Liver (tissue), 3 donors: ENCODE measurements at regions not wholly inside any gene's neighbourhood (a gene's known extent, or its start where the extent isn't known, plus 50 kb on each side); places are given as distances from the start of the nearest gene placed in this dataset.

Experiments
- HNF4G ChIP-seq: IDR thresholded peaks from 2 replicates; pipeline ENCODE4 v1.6.1; 2016; ENCODE audit warnings: antibody characterized with exemption
- JUND ChIP-seq, 2 donors: IDR thresholded peaks; 2 replicates each; pipeline ENCODE4 v1.6.1; 2016; ENCODE audit warnings: antibody characterized with exemption in 2 of 2
- RAD21 ChIP-seq, 2 donors: IDR thresholded peaks; 2 replicates each; pipeline ENCODE4 v1.6.1; 2016; ENCODE audit warnings: antibody characterized with exemption in 2 of 2, mild to moderate bottlenecking in 2 of 2
- RXRA ChIP-seq, 2 donors: IDR thresholded peaks; 2 replicates each; pipeline ENCODE4 v1.6.1; 2017 to 2018; ENCODE audit warnings: antibody characterized with exemption in 2 of 2, mild to moderate bottlenecking in 1 of 2
- TAF1 ChIP-seq: conservative IDR thresholded peaks from 2 replicates; pipeline ENCODE4 v1.6.1; 2016; ENCODE audit warnings: antibody characterized with exemption, mild to moderate bottlenecking
- YY1 ChIP-seq: IDR thresholded peaks from 2 replicates; pipeline ENCODE4 v1.6.1; 2016; ENCODE audit warnings: antibody characterized with exemption, mild to moderate bottlenecking
- TF ChIP-seq, protein P1 (sequence below): fragments of 150-350 bp; IDR thresholded peaks from 2 replicates; pipeline ENCODE4 v1.5.1; 2017; ENCODE audit warnings: improper control_type of control experiment, low read depth, low read length; ENCODE audit not compliant: missing input control
- TF ChIP-seq, protein P2 (sequence below): IDR thresholded peaks from 2 replicates; pipeline ENCODE4 v1.6.1; 2016; ENCODE audit warnings: antibody characterized with exemption
- TF ChIP-seq, protein P3 (sequence below): IDR thresholded peaks from 2 replicates; pipeline ENCODE4 v1.6.1; 2016; ENCODE audit warnings: antibody characterized with exemption, mild to moderate bottlenecking
- TF ChIP-seq, protein P4 (sequence below): IDR thresholded peaks from 2 replicates; pipeline ENCODE4 v1.6.1; 2016; ENCODE audit warnings: antibody characterized with exemption
- donor health status: healthy.
- donor health status: healthy.

DNA sequence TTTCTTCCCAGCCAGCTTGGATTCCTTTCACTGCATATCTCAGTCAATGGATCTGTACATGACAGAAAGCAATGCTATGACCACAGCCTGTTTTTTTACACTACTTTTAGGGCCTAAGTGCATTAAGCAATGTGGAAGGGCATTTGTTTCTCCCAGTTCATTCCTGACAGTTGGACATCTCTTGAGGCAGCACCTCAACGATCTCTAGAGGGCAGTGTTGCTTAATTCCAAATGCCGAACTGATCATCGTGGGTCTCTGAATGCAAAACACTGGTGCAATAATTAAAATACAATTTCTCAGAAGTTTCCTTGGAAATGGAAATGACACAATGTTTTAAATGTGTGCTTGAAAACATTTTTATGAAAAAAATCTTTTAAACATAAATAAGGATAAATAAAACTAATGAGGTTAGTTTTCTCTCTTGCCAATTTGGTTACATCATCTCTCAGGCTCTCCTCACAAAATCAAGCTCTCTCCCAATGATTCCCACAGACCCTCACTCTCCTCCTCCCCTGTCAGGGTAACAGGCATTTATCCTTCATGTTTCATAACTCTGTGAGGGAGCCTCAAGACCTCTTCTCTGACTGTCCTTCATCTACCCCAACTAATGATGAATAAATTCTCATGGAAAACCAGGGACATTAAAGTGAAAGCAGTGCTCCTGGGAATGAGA, 192.4 kb upstream of the SLC16A7 start:
- TF ChIP-seq, protein P1, sequence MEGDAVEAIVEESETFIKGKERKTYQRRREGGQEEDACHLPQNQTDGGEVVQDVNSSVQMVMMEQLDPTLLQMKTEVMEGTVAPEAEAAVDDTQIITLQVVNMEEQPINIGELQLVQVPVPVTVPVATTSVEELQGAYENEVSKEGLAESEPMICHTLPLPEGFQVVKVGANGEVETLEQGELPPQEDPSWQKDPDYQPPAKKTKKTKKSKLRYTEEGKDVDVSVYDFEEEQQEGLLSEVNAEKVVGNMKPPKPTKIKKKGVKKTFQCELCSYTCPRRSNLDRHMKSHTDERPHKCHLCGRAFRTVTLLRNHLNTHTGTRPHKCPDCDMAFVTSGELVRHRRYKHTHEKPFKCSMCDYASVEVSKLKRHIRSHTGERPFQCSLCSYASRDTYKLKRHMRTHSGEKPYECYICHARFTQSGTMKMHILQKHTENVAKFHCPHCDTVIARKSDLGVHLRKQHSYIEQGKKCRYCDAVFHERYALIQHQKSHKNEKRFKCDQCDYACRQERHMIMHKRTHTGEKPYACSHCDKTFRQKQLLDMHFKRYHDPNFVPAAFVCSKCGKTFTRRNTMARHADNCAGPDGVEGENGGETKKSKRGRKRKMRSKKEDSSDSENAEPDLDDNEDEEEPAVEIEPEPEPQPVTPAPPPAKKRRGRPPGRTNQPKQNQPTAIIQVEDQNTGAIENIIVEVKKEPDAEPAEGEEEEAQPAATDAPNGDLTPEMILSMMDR: peak; percentile 69
- TF ChIP-seq, protein P2, sequence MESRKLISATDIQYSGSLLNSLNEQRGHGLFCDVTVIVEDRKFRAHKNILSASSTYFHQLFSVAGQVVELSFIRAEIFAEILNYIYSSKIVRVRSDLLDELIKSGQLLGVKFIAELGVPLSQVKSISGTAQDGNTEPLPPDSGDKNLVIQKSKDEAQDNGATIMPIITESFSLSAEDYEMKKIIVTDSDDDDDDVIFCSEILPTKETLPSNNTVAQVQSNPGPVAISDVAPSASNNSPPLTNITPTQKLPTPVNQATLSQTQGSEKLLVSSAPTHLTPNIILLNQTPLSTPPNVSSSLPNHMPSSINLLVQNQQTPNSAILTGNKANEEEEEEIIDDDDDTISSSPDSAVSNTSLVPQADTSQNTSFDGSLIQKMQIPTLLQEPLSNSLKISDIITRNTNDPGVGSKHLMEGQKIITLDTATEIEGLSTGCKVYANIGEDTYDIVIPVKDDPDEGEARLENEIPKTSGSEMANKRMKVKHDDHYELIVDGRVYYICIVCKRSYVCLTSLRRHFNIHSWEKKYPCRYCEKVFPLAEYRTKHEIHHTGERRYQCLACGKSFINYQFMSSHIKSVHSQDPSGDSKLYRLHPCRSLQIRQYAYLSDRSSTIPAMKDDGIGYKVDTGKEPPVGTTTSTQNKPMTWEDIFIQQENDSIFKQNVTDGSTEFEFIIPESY: no peak
- no peak for TF ChIP-seq HNF4G
- TF ChIP-seq TAF1: no peak
- TF ChIP-seq, protein P3, sequence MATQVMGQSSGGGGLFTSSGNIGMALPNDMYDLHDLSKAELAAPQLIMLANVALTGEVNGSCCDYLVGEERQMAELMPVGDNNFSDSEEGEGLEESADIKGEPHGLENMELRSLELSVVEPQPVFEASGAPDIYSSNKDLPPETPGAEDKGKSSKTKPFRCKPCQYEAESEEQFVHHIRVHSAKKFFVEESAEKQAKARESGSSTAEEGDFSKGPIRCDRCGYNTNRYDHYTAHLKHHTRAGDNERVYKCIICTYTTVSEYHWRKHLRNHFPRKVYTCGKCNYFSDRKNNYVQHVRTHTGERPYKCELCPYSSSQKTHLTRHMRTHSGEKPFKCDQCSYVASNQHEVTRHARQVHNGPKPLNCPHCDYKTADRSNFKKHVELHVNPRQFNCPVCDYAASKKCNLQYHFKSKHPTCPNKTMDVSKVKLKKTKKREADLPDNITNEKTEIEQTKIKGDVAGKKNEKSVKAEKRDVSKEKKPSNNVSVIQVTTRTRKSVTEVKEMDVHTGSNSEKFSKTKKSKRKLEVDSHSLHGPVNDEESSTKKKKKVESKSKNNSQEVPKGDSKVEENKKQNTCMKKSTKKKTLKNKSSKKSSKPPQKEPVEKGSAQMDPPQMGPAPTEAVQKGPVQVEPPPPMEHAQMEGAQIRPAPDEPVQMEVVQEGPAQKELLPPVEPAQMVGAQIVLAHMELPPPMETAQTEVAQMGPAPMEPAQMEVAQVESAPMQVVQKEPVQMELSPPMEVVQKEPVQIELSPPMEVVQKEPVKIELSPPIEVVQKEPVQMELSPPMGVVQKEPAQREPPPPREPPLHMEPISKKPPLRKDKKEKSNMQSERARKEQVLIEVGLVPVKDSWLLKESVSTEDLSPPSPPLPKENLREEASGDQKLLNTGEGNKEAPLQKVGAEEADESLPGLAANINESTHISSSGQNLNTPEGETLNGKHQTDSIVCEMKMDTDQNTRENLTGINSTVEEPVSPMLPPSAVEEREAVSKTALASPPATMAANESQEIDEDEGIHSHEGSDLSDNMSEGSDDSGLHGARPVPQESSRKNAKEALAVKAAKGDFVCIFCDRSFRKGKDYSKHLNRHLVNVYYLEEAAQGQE: no peak
- TF ChIP-seq JUND (IDR thresholded peaks at IDR 0.05): no peak
- TF ChIP-seq, protein P4, sequence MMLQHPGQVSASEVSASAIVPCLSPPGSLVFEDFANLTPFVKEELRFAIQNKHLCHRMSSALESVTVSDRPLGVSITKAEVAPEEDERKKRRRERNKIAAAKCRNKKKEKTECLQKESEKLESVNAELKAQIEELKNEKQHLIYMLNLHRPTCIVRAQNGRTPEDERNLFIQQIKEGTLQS: no peak
- peak; percentile 84 to 89 for TF ChIP-seq RAD21 (IDR thresholded peaks at IDR 0.05)
- no peak for TF ChIP-seq RXRA (IDR thresholded peaks at IDR 0.05)
- no peak for TF ChIP-seq YY1
